B cell (primary cell): ENCODE measurements at regions not wholly inside any gene's neighbourhood (a gene's known extent, or its start where the extent isn't known, plus 50 kb on each side); places are given as distances from the start of the nearest gene placed in this dataset.

Experiments used
- ATAC-seq: fragments of 200-7000 bp; cut with Tn5 transposase; one replicate; pipeline ENCODE4 v1.10.0; 2021; ENCODE audit warnings: low read depth, mild to moderate bottlenecking, moderate number of reproducible peaks, moderate library complexity
- CTCF ChIA-PET: fragments of 350-600 bp; sonication (Branson Sonifier 250); formaldehyde crosslinking; loops from one replicate; lab custom pipeline; 2021; ENCODE audit warnings: antibody characterized with exemption, inconsistent platforms; lab: Charles Lee
- POLR2A ChIA-PET: fragments of 350-600 bp; sonication (Branson Sonifier 250); formaldehyde crosslinking; loops from one replicate; lab custom pipeline; 2021; ENCODE audit warnings: antibody characterized with exemption; lab: Charles Lee
- DNase-seq: peaks from one replicate; pipeline ENCODE4 v3.0.0; 2013
- H2AFZ ChIP-seq: 2 replicates; pipeline ENCODE4 v1.6.1; 2012; ENCODE audit warnings: mild to moderate bottlenecking, low read depth, low read length; ENCODE audit not compliant: insufficient read depth, poor library complexity, severe bottlenecking
- H3K27ac ChIP-seq, 2 donors: 1 replicate in 1 of 2; 2 replicates in 1 of 2; pipeline ENCODE4 v1.5.1; 2012 to 2013; ENCODE audit warnings: low read length in 2 of 2, mild to moderate bottlenecking in 2 of 2, moderate library complexity in 1 of 2
- H3K27me3 ChIP-seq, 4 experiments: fragments of 200-600 bp in 1 of 4; sonication (generic) in 1 of 4; replicated peaks in 1 of 4; 1 replicate in 2 of 4; 2 replicates in 2 of 4; pipeline versions ENCODE4 v1.6.1 to v1.7.0; 2013 to 2016; ENCODE audit warnings: low read length in 3 of 4, mild to moderate bottlenecking in 2 of 4, mixed read lengths in 1 of 4, moderate library complexity in 1 of 4; ENCODE audit not compliant: insufficient read depth in 4 of 4, control insufficient read depth in 3 of 4; ENCODE audit errors: control extremely low read depth in 1 of 4
- H3K36me3 ChIP-seq, 2 experiments: replicated peaks in 1 of 2; 1 replicate in 1 of 2; 2 replicates in 1 of 2; pipeline versions ENCODE4 v1.6.1 to v1.7.1; 2013; ENCODE audit warnings: low read length in 1 of 2; ENCODE audit not compliant: insufficient read depth in 2 of 2, control insufficient read depth in 1 of 2; ENCODE audit errors: control extremely low read depth in 1 of 2, extremely low read depth in 1 of 2
- H3K4me1 ChIP-seq, 2 donors: fragments of 200-600 bp in 1 of 2; sonication (generic) in 1 of 2; 1 replicate in 1 of 2; 2 replicates in 1 of 2; pipeline versions ENCODE4 v1.5.1 to v1.6.1; 2013 to 2017; ENCODE audit warnings: low read length in 2 of 2; ENCODE audit not compliant: control insufficient read depth in 2 of 2, insufficient read depth in 2 of 2
- H3K4me2 ChIP-seq: replicated peaks from 2 replicates; pipeline ENCODE3; 2012; ENCODE audit warnings: mild to moderate bottlenecking, low read depth, low read length; ENCODE audit not compliant: poor library complexity, severe bottlenecking
- H3K4me3 ChIP-seq, 5 experiments: fragments of 200-600 bp in 1 of 5; sonication (generic) in 1 of 5; 1 replicate in 3 of 5; 2 replicates in 2 of 5; pipeline versions ENCODE4 v1.5.1 to v1.7.0; 2011 to 2016; ENCODE audit warnings: low read length in 4 of 5, mild to moderate bottlenecking in 4 of 5, low read depth in 2 of 5, control low read depth in 1 of 5, moderate library complexity in 1 of 5; ENCODE audit not compliant: insufficient read depth in 1 of 5; ENCODE audit errors: control extremely low read depth in 1 of 5, extremely low read depth in 1 of 5
- H3K79me2 ChIP-seq: fragments of 200-600 bp; sonication (generic); one replicate; pipeline ENCODE4 v1.6.0; 2016; ENCODE audit warnings: low read length; ENCODE audit not compliant: control insufficient read depth, insufficient read depth
- H3K9ac ChIP-seq: fragments of 200-600 bp; sonication (generic); 2 replicates; pipeline ENCODE4 v1.6.1; 2017; ENCODE audit warnings: mild to moderate bottlenecking, low read length, moderate library complexity
- H3K9me3 ChIP-seq, 3 donors: one replicate each; pipeline versions ENCODE4 v1.6.1 to v1.7.1; 2013; ENCODE audit warnings: low read length in 2 of 3; ENCODE audit not compliant: control insufficient read depth in 2 of 3, insufficient read depth in 1 of 3; ENCODE audit errors: control extremely low read depth in 1 of 3
- H4K20me1 ChIP-seq: 2 replicates; pipeline ENCODE4 v1.6.0; 2012; ENCODE audit warnings: mild to moderate bottlenecking, low read length; ENCODE audit not compliant: insufficient read depth, control insufficient read depth, poor library complexity, severe bottlenecking
- H3K27ac Mint-ChIP-seq: one replicate; pipeline ENCODE4 v1.8.0; 2021; ENCODE audit warnings: mixed read lengths
- H3K27me3 Mint-ChIP-seq: one replicate; pipeline ENCODE4 v1.8.0; 2021; ENCODE audit warnings: mixed read lengths
- H3K4me1 Mint-ChIP-seq: one replicate; pipeline ENCODE4 v1.8.0; 2021; ENCODE audit warnings: mixed read lengths
- H3K4me3 Mint-ChIP-seq: one replicate; pipeline ENCODE4 v1.8.0; 2021; ENCODE audit warnings: mixed read lengths
- H3K9me3 Mint-ChIP-seq: one replicate; pipeline ENCODE4 v1.8.0; 2022; ENCODE audit warnings: mixed read lengths; ENCODE audit not compliant: insufficient read depth
- EZH2 ChIP-seq: IDR thresholded peaks from 2 replicates; pipeline ENCODE4 v1.6.1; 2012; ENCODE audit warnings: borderline replicate concordance, low read depth, mild to moderate bottlenecking, moderate library complexity, low read length; ENCODE audit not compliant: insufficient read depth, poor library complexity, severe bottlenecking
- WGBS: methylation state at CpG from one replicate; pipeline ENCODE4 v1.1.5; 2013; ENCODE audit warnings: missing lambda C conversion rate; ENCODE audit not compliant: insufficient coverage; 5-methylcytosine and 5-hydroxymethylcytosine counted together
- intact Hi-C: fragments of 100-400 bp; cut with micrococcal nuclease; formaldehyde crosslinking; loops from one replicate; pipeline ENCODE4 v1.10.0; 2022
- TF ChIP-seq, protein P1 (sequence below): fragments of 200-600 bp; IDR thresholded peaks from one replicate; pipeline ENCODE4 v1.8.0; 2022; ENCODE audit warnings: antibody characterized with exemption, mild to moderate bottlenecking

DNA sequence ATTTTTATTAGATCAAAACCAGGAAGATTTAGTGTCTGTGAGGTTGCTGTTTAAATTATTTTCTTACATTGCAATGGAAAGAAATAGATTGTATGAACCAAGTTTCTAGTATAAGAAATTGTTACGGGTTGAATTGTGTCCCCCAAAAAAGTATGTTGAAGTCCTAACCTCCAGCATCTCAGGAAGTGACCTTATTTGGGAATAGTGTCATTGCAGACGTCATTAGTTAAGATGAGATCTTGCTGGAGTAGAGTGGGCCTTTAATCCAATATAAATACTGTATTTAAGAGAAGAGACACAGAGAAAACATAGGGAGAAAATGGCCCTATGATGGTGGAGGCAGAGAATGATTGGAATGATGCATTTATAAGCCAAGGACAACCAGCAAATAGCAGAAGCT lies 188.7 kb upstream of the SAMSN1 start:
- DNase-seq (no peak), ATAC-seq (no peak)
- Histone ChIP-seq H3K9me3 (no peaks in the 10 kb centered on the region), H3K4me2 (no peak overlapping the region), H3K27me3 (no peaks in the 10 kb centered on the region), H2AFZ (no peak overlapping the region), H3K4me3 (no peak overlapping the region), H4K20me1 (no peaks in the 10 kb centered on the region), H3K27ac (no peak overlapping the region), H3K4me1 (peaks cover 6 to 16% of the 10 kb centered on the region in 2 donors), H3K36me3 (no peaks in the 10 kb centered on the region), H3K9ac (no peak overlapping the region), H3K79me2 (no peaks in the 10 kb centered on the region)
- Mint-ChIP-seq H3K27ac (no peak overlapping the region), H3K4me3 (no peak overlapping the region), H3K27me3 (no peaks in the 10 kb centered on the region), H3K9me3 (no peaks in the 10 kb centered on the region), H3K4me1 (peaks cover 28% of the 10 kb centered on the region)
- ChIA-PET CTCF (interaction anchor here (0.8 to 4.4 kb wide), 6 partner anchors 9 to 476 kb away, joined by 3 to 24 read pairs (median 11); no protein-coding TSS in a partner anchor), POLR2A (no interaction called here)
- TF ChIP-seq EZH2 = no peak
- TF ChIP-seq, protein P1, sequence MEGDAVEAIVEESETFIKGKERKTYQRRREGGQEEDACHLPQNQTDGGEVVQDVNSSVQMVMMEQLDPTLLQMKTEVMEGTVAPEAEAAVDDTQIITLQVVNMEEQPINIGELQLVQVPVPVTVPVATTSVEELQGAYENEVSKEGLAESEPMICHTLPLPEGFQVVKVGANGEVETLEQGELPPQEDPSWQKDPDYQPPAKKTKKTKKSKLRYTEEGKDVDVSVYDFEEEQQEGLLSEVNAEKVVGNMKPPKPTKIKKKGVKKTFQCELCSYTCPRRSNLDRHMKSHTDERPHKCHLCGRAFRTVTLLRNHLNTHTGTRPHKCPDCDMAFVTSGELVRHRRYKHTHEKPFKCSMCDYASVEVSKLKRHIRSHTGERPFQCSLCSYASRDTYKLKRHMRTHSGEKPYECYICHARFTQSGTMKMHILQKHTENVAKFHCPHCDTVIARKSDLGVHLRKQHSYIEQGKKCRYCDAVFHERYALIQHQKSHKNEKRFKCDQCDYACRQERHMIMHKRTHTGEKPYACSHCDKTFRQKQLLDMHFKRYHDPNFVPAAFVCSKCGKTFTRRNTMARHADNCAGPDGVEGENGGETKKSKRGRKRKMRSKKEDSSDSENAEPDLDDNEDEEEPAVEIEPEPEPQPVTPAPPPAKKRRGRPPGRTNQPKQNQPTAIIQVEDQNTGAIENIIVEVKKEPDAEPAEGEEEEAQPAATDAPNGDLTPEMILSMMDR = no peak
- WGBS = 100% methylated on average over 1 of the region's 2 CpGs
- intact Hi-C loops = loop anchor here (5.0 kb wide), 5 partner anchors 58 to 428 kb away; partner anchors contain the start of gene HSPA13

DNA sequence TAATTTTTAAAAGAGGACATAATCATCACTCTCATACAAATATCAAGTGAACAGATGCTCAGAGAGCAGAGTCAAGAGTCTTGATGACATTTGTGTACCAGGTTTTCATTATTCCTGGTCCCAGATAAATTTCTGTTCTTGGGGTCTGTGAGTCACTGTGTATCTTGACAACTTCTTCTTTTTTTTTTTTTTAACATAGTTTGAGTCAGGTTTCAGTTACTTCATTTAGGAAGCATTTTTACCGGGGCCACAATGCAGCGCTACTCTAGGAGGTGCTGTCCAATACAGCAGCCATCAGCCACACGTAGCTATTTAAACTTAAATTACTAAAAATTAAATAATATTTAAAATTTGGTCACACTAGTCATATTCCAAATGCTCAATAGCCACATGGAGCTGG lies 188.1 kb upstream of the SAMSN1 start:
- no peaks in the 10 kb centered on the region for H4K20me1 ChIP-seq
- no peak overlapping the region for H3K27ac ChIP-seq
- H3K27me3 ChIP-seq = no peaks in the 10 kb centered on the region
- no peaks in the 10 kb centered on the region for H3K9me3 ChIP-seq
- H3K36me3 ChIP-seq = no peaks in the 10 kb centered on the region
- ChIA-PET POLR2A (no interaction called here), CTCF (interaction anchor here (4.4 kb wide), 1 partner anchor 47 kb away, joined by 21 read pairs; no protein-coding TSS in a partner anchor)
- Mint-ChIP-seq H3K4me1 (peaks cover 28% of the 10 kb centered on the region), H3K4me3 (no peak overlapping the region), H3K9me3 (no peaks in the 10 kb centered on the region), H3K27me3 (no peaks in the 10 kb centered on the region), H3K27ac (no peak overlapping the region)
- H3K9ac ChIP-seq = no peak overlapping the region
- intact Hi-C loops = no loop called here
- peak; percentile 35 for DNase-seq
- no peaks in the 10 kb centered on the region for H3K79me2 ChIP-seq
- TF ChIP-seq EZH2 = no peak
- TF ChIP-seq, protein P1 = no peak
- ATAC-seq = peak; percentile 70
- no peak overlapping the region for H3K4me3 ChIP-seq
- peaks cover 6 to 16% of the 10 kb centered on the region in 2 donors for H3K4me1 ChIP-seq
- peak overlapping the region; percentile 19 for H2AFZ ChIP-seq
- H3K4me2 ChIP-seq = peak overlapping the region; percentile 6
- WGBS = no CpG with 5 or more reads among the region's 3 CpGs
